LNCaP clone FGC (cell line): ENCODE measurements at regions not wholly inside any gene's neighbourhood (a gene's known extent, or its start where the extent isn't known, plus 50 kb on each side); places are given as distances from the start of the nearest gene placed in this dataset.
"Not testable (repeated sequence)": the region's sequence is repeated elsewhere in the genome, so short reads cannot be mapped to it uniquely, and the experiment has no call there.

Source experiments
- DNase-seq: peaks from one replicate; pipeline ENCODE4 v3.0.0-alpha.2; 2011; ENCODE audit warnings: low read depth
- H3K4me3 ChIP-seq: 2 replicates; pipeline ENCODE4 v1.5.1; 2011; ENCODE audit warnings: mild to moderate bottlenecking, low read depth, low read length, control low read depth
- CTCF ChIP-seq: IDR thresholded peaks from 2 replicates; pipeline ENCODE4 v1.5.1; 2012; ENCODE audit warnings: mild to moderate bottlenecking; ENCODE audit not compliant: control insufficient read depth, insufficient read depth; ENCODE audit errors: extremely low read depth

- DNase-seq: no peak
- no peak for TF ChIP-seq CTCF
- no peak overlapping the region for H3K4me3 ChIP-seq
These were observed 164.6 kb upstream of the KCTD7 start for GRCh38 chr7:66464059-66464458.

GRCh38 chr7:66466081-66466600, 162.5 kb upstream of the KCTD7 start:
- no peak overlapping the region for H3K4me3 ChIP-seq
- DNase-seq: no peak
- no peak for TF ChIP-seq CTCF

DNA sequence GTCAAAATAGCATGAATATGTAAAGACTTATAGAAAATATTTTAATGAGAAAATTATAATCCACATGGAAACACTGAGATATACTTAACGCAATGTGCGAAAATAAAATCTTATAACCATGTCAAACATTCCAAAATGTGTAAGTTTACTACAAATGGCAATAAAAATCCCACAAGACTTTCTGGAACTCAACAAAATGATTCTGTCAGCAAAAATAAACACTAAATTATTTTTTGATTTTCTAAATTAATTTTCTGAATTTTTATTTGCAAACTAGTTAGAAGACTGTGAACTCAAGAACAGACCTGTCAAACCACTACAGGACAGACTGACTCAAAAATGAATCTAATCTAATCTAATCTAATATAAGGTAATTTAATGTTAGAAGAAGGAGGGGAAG, 160.8 kb upstream of the KCTD7 start:
- TF ChIP-seq CTCF: no peak
- no peak overlapping the region for H3K4me3 ChIP-seq
- DNase-seq: no peak

- H3K4me3 ChIP-seq: not testable (repeated sequence)
These were observed 155.6 kb upstream of the KCTD7 start for GRCh38 chr7:66473064-66473463.

DNA sequence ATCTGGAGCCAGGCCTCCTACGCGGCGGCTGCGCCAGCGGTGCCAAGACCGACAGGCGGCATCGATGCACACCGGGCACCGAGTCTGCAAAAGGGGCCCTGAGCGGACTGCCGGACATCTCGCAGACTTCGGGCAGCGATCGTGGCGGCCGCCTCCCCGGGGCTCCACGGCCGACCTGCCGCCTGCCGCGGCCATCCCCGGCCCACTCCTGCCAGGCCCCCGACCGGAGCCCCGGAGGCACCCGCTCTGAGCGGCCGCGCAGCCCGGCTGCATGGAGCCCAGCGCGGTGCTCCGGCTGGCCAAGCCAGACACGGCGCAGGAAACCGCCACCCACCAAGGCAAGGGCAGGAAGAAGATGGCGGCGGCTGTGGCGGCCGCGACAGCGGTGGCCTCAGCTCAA, 154.2 kb upstream of the KCTD7 start:
- DNase-seq: no peak
- H3K4me3 ChIP-seq: no peak overlapping the region
- no peak for TF ChIP-seq CTCF

More at GRCh38 chr7:66473064-66473463, 155.6 kb upstream of the KCTD7 start:
- DNase-seq: not testable (repeated sequence)

DNA sequence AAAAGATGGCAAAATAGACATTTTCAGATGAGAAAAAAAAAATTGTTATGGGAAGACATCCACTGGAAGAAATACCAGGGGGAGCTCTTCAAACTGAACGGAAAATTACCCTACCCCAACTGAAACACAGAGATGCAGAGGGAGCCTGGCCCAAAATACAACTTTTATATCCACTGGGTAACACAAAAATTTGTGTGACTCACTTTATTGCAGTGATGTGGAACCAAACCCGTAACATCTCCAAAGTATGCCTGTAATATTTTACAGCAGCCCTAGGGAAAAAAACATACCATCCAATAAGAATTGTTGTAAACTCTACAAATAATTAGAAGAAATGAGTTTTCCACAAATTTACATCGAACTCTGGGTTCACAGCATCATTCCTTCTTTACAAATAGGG, 152.6 kb upstream of the KCTD7 start:
- not testable (repeated sequence) for H3K4me3 ChIP-seq, DNase-seq

- not testable (repeated sequence) for DNase-seq, H3K4me3 ChIP-seq
These were observed 150.8 kb upstream of the KCTD7 start for GRCh38 chr7:66477822-66478397.

DNA sequence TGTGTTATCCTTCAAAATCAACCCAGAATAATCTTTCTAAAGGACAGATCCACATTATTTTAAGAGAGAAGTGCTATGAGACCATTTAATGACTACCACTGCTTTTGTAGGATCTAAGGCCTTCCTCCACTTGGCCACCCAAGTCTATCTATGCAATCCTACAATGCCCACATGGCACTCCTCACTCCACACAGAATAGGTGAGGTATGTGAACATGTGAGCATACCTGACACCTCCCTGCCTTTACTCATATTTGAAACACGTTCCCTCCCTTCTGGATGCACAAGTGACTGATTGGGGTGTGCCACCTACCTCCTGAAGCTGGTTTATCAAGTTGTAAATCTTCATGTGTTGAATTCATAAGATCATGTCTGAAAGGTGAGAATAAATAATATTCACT, 147.5 kb upstream of the KCTD7 start:
- not testable (repeated sequence) for H3K4me3 ChIP-seq, DNase-seq

GRCh38 chr7:66489065-66489464, 139.6 kb upstream of the KCTD7 start:
- DNase-seq, H3K4me3 ChIP-seq: not testable (repeated sequence)

DNA sequence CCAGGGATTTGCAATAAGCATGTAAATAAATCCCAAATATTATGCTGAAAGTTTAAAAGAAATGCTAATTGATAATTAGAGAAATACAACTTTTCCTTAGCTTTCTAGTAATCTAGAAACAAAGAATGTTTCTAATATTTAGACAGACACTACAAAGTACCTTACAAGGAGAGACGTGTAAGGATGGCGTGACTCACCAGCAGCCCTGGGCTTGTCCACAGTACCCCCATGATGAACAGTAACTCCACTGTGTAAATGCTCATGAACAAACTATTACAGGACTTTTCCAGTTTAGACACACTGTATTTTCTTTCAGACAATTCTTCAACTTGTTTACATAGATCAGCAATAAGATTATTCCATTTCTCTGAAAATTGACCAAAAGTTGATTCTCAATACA, 138.9 kb upstream of the KCTD7 start:
- not testable (repeated sequence) for H3K4me3 ChIP-seq

GRCh38 chr7:66490979-66491378, 137.7 kb upstream of the KCTD7 start:
- DNase-seq: not testable (repeated sequence)

More for the DNA sequence above, 138.9 kb upstream of the KCTD7 start:
- not testable (repeated sequence) for DNase-seq

GRCh38 chr7:66492405-66492804, 136.3 kb upstream of the KCTD7 start:
- not testable (repeated sequence) for DNase-seq
- H3K4me3 ChIP-seq: peak overlapping the region; percentile 92

More at GRCh38 chr7:66490979-66491378, 137.7 kb upstream of the KCTD7 start:
- H3K4me3 ChIP-seq: not testable (repeated sequence)
